ENCODE measurements at regions not wholly inside any gene's neighbourhood (a gene's known extent, or its start where the extent isn't known, plus 50 kb on each side); places are given as distances from the start of the nearest gene placed in this dataset.

GRCh38 chr18:76679945-76680344, 142.4 kb upstream of the ZNF236 start:
- no peak for DNase-seq

- no peak for DNase-seq
Measured at GRCh38 chr18:76679259-76679658, 143.1 kb upstream of the ZNF236 start.

- no peak for DNase-seq
Measured at GRCh38 chr18:76678248-76678647, 144.1 kb upstream of the ZNF236 start.

GRCh38 chr18:76674596-76674995, 147.8 kb upstream of the ZNF236 start:
- no peak for DNase-seq

- DNase-seq, result no peak
Measured at GRCh38 chr18:76673281-76674185, 148.8 kb upstream of the ZNF236 start.

- DNase-seq, result no peak
Measured at GRCh38 chr18:76672627-76673026, 149.7 kb upstream of the ZNF236 start.

- no peak for DNase-seq
Measured at GRCh38 chr18:76670564-76671288, 151.6 kb upstream of the ZNF236 start.

GRCh38 chr18:76668546-76668945, 153.8 kb upstream of the ZNF236 start:
- DNase-seq, result no peak

GRCh38 chr18:76668119-76668518, 154.2 kb upstream of the ZNF236 start:
- DNase-seq, result no peak

- DNase-seq, result no peak
Measured at GRCh38 chr18:76667603-76668002, 154.8 kb upstream of the ZNF236 start.

- no peak for DNase-seq
Measured at GRCh38 chr18:76662626-76663025, 159.7 kb upstream of the ZNF236 start.

- DNase-seq, result no peak
Measured at GRCh38 chr18:76660571-76661192, 161.7 kb upstream of the ZNF236 start.

GRCh38 chr18:76658627-76659026, 163.6 kb upstream of the ZNF516 start:
- DNase-seq, result no peak

- no peak for DNase-seq
Measured at GRCh38 chr18:76657911-76658470, 162.9 kb upstream of the ZNF516 start.

GRCh38 chr18:76656925-76657827, 162.1 kb upstream of the ZNF516 start:
- no peak for DNase-seq

- DNase-seq, result no peak
Measured at GRCh38 chr18:76654577-76654976, 159.5 kb upstream of the ZNF516 start.

- no peak for DNase-seq
Measured at GRCh38 chr18:76647322-76647721, 152.3 kb upstream of the ZNF516 start.

GRCh38 chr18:76644580-76644979, 149.5 kb upstream of the ZNF516 start:
- DNase-seq, result no peak

- DNase-seq, result no peak
Measured at GRCh38 chr18:76643996-76644395, 149.0 kb upstream of the ZNF516 start.

GRCh38 chr18:76643199-76643598, 148.2 kb upstream of the ZNF516 start:
- no peak for DNase-seq

- no peak for DNase-seq
Measured at GRCh38 chr18:76640438-76640837, 145.4 kb upstream of the ZNF516 start.

- no peak for DNase-seq
Measured at GRCh38 chr18:76634564-76634963, 139.5 kb upstream of the ZNF516 start.

Measured in NCI-H1048 (cell line).